ENCODE measurements at regions not wholly inside any gene's neighbourhood (a gene's known extent, or its start where the extent isn't known, plus 50 kb on each side); places are given as distances from the start of the nearest gene placed in this dataset.

- DNase-seq (no peak), ATAC-seq (ENCODE audit: insufficient read depth, low FRiP score) (no peak)
- no peak overlapping the region for H3K4me3 ChIP-seq
- no peak overlapping the region for H3K9ac ChIP-seq (ENCODE audit: insufficient read depth in 1 of 2, low read length in 2 of 2)
- no peaks in the 10 kb centered on the region for H3K36me3 ChIP-seq (ENCODE audit: control insufficient read depth in 4 of 4, insufficient read depth in 4 of 4, low read length in 4 of 4)
- no peaks in the 10 kb centered on the region for H3K27me3 ChIP-seq (ENCODE audit: control insufficient read depth in 3 of 3, insufficient read depth in 3 of 3, low read length in 2 of 3)
- TF ChIP-seq, protein P1, sequence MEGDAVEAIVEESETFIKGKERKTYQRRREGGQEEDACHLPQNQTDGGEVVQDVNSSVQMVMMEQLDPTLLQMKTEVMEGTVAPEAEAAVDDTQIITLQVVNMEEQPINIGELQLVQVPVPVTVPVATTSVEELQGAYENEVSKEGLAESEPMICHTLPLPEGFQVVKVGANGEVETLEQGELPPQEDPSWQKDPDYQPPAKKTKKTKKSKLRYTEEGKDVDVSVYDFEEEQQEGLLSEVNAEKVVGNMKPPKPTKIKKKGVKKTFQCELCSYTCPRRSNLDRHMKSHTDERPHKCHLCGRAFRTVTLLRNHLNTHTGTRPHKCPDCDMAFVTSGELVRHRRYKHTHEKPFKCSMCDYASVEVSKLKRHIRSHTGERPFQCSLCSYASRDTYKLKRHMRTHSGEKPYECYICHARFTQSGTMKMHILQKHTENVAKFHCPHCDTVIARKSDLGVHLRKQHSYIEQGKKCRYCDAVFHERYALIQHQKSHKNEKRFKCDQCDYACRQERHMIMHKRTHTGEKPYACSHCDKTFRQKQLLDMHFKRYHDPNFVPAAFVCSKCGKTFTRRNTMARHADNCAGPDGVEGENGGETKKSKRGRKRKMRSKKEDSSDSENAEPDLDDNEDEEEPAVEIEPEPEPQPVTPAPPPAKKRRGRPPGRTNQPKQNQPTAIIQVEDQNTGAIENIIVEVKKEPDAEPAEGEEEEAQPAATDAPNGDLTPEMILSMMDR (IDR thresholded peaks at IDR 0.05; ENCODE audit: control extremely low read depth, extremely low read depth): no peak
- H3K9me3 ChIP-seq (ENCODE audit: control insufficient read depth in 4 of 4, insufficient read depth in 3 of 4, low read length in 3 of 4): peaks cover 0 to 8% (median 0%) of the 10 kb centered on the region in 4 donors
- peaks cover 0 to 7% (median 0%) of the 10 kb centered on the region in 5 donors for H3K4me1 ChIP-seq (ENCODE audit: control insufficient read depth in 5 of 5, insufficient read depth in 5 of 5, low read length in 5 of 5)
- no peak overlapping the region for H3K27ac ChIP-seq (ENCODE audit: low read depth in 1 of 2, low read length in 1 of 2)
Observed at GRCh38 chr2:220202066-220202465, 574.6 kb downstream of the SLC4A3 start.

GRCh38 chr2:220209093-220209492, 581.7 kb downstream of the SLC4A3 start:
- peaks cover 0 to under 1% (median 0%) of the 10 kb centered on the region in 4 donors for H3K9me3 ChIP-seq (ENCODE audit: control insufficient read depth in 4 of 4, insufficient read depth in 3 of 4, low read length in 3 of 4)
- DNase-seq (no peak), ATAC-seq (ENCODE audit: insufficient read depth, low FRiP score) (no peak)
- no peaks in the 10 kb centered on the region for H3K36me3 ChIP-seq (ENCODE audit: control insufficient read depth in 4 of 4, insufficient read depth in 4 of 4, low read length in 4 of 4)
- no peak overlapping the region for H3K27ac ChIP-seq (ENCODE audit: low read depth in 1 of 2, low read length in 1 of 2)
- 40 to 54% methylated on average over 1 of the region's 1 CpG for WGBS, 2 donors
- no peaks in the 10 kb centered on the region for H3K27me3 ChIP-seq (ENCODE audit: control insufficient read depth in 3 of 3, insufficient read depth in 3 of 3, low read length in 2 of 3)
- H3K9ac ChIP-seq (ENCODE audit: insufficient read depth in 1 of 2, low read length in 2 of 2): no peak overlapping the region
- H3K4me1 ChIP-seq (ENCODE audit: control insufficient read depth in 5 of 5, insufficient read depth in 5 of 5, low read length in 5 of 5): no peaks in the 10 kb centered on the region
- H3K4me3 ChIP-seq: no peak overlapping the region
- TF ChIP-seq, protein P1 (IDR thresholded peaks at IDR 0.05; ENCODE audit: control extremely low read depth, extremely low read depth): no peak

GRCh38 chr2:220209751-220210150, 582.3 kb downstream of the SLC4A3 start:
- ATAC-seq (ENCODE audit: insufficient read depth, low FRiP score) (no peak), DNase-seq (no peak)
- Histone ChIP-seq H3K36me3 (ENCODE audit: control insufficient read depth in 4 of 4, insufficient read depth in 4 of 4, low read length in 4 of 4) (no peaks in the 10 kb centered on the region), H3K9ac (ENCODE audit: insufficient read depth in 1 of 2, low read length in 2 of 2) (no peak overlapping the region), H3K9me3 (ENCODE audit: control insufficient read depth in 4 of 4, insufficient read depth in 3 of 4, low read length in 3 of 4) (no peaks in the 10 kb centered on the region), H3K4me3 (no peak overlapping the region), H3K27ac (ENCODE audit: low read depth in 1 of 2, low read length in 1 of 2) (no peak overlapping the region), H3K27me3 (ENCODE audit: control insufficient read depth in 3 of 3, insufficient read depth in 3 of 3, low read length in 2 of 3) (no peaks in the 10 kb centered on the region), H3K4me1 (ENCODE audit: control insufficient read depth in 5 of 5, insufficient read depth in 5 of 5, low read length in 5 of 5) (no peaks in the 10 kb centered on the region)
- TF ChIP-seq, protein P1 (IDR thresholded peaks at IDR 0.05; ENCODE audit: control extremely low read depth, extremely low read depth): no peak
- 79 to 83% methylated on average over 4 of the region's 4 CpGs for WGBS, 2 donors

Data from lung (tissue), 11 donors.